Esophagus squamous epithelium (tissue), 5 donors: ENCODE measurements at regions not wholly inside any gene's neighbourhood (a gene's known extent, or its start where the extent isn't known, plus 50 kb on each side); places are given as distances from the start of the nearest gene placed in this dataset.

Experiments
- DNase-seq: peaks from one replicate; lab custom pipeline; 2025; lab: John Stamatoyannopoulos, UW
- H3K27ac ChIP-seq, 4 donors: fragments of 200-600 bp; sonication (generic); one replicate each; pipeline ENCODE4 v1.5.1; 2016 to 2019; ENCODE audit warnings: mild to moderate bottlenecking in 1 of 4
- H3K27me3 ChIP-seq, 4 donors: fragments of 200-600 bp; sonication (generic); 1 replicate in 3 of 4; 2 replicates in 1 of 4; pipeline versions ENCODE4 v1.5.1 to v1.6.0; 2017 to 2021; ENCODE audit warnings: antibody characterized with exemption in 1 of 4
- H3K36me3 ChIP-seq, 3 donors: fragments of 200-600 bp; sonication (generic); one replicate each; pipeline ENCODE4 v1.5.1; 2016 to 2019
- H3K4me1 ChIP-seq, 3 donors: fragments of 200-600 bp; sonication (generic); one replicate each; pipeline ENCODE4 v1.5.1; 2017 to 2019
- H3K4me3 ChIP-seq, 4 donors: fragments of 200-600 bp; sonication (generic); 1 replicate in 3 of 4; 2 replicates in 1 of 4; pipeline ENCODE4 v1.5.1; 2016 to 2019; ENCODE audit warnings: mild to moderate bottlenecking in 2 of 4, moderate library complexity in 1 of 4
- H3K9me3 ChIP-seq, 3 donors: fragments of 200-600 bp; sonication (generic); one replicate each; pipeline ENCODE4 v1.5.1; 2016 to 2019
- CTCF ChIP-seq, 6 experiments: fragments of 450-650 bp in 4 of 6; fragments of 200-600 bp in 2 of 6; sonication (generic) in 2 of 6; IDR thresholded peaks; one replicate each; pipeline ENCODE4 v1.5.1; 2016 to 2019; ENCODE audit warnings: antibody characterized with exemption in 6 of 6, mild to moderate bottlenecking in 4 of 6, moderate library complexity in 4 of 6
- POLR2A ChIP-seq, 4 donors: fragments of 450-650 bp; IDR thresholded peaks; one replicate each; pipeline ENCODE4 v1.6.1; 2017; ENCODE audit warnings: antibody characterized with exemption in 4 of 4, mild to moderate bottlenecking in 4 of 4, moderate library complexity in 3 of 4
- WGBS, 2 donors: methylation state at CpG; one replicate each; pipeline ENCODE4 v1.1.5; 2018; 5-methylcytosine and 5-hydroxymethylcytosine counted together
- intact Hi-C: fragments of 100-400 bp; cut with DNase I; formaldehyde crosslinking; loops from one replicate; pipeline ENCODE4 v1.15.0; 2022
- donor health status: DM: yes; HTN: yes; CAD: no.

GRCh38 chr18:29969876-29970275 is 1072.7 kb downstream of the DSC3 start:
- Histone ChIP-seq H3K4me1 (no peaks in the 10 kb centered on the region), H3K36me3 (no peaks in the 10 kb centered on the region), H3K9me3 (no peaks in the 10 kb centered on the region), H3K27me3 (no peaks in the 10 kb centered on the region), H3K4me3 (no peak overlapping the region), H3K27ac (no peak overlapping the region)
- TF ChIP-seq CTCF (IDR thresholded peaks at IDR 0.05): no peak
- no peak for TF ChIP-seq POLR2A (IDR thresholded peaks at IDR 0.05)
- intact Hi-C loops: no loop called here
- DNase-seq: no peak

- H3K27ac ChIP-seq: no peak overlapping the region
- WGBS, 2 donors: 42 to 55% methylated on average over 3 of the region's 3 CpGs
- H3K9me3 ChIP-seq: no peaks in the 10 kb centered on the region
- intact Hi-C loops: no loop called here
- no peak for DNase-seq
- no peak overlapping the region for H3K4me3 ChIP-seq
- TF ChIP-seq CTCF (IDR thresholded peaks at IDR 0.05) (no peak), POLR2A (IDR thresholded peaks at IDR 0.05) (no peak)
- H3K36me3 ChIP-seq: no peaks in the 10 kb centered on the region
- no peaks in the 10 kb centered on the region for H3K27me3 ChIP-seq
- no peaks in the 10 kb centered on the region for H3K4me1 ChIP-seq
These were observed 1080.0 kb downstream of the DSC3 start for GRCh38 chr18:29962579-29962978.

GRCh38 chr18:29960539-29960938 is 1082.0 kb downstream of the DSC3 start:
- TF ChIP-seq CTCF (IDR thresholded peaks at IDR 0.05) (no peak), POLR2A (IDR thresholded peaks at IDR 0.05) (no peak)
- no peak for DNase-seq
- Histone ChIP-seq H3K36me3 (no peaks in the 10 kb centered on the region), H3K27me3 (no peaks in the 10 kb centered on the region), H3K4me3 (no peak overlapping the region), H3K27ac (no peak overlapping the region), H3K9me3 (no peaks in the 10 kb centered on the region), H3K4me1 (no peaks in the 10 kb centered on the region)
- intact Hi-C loops: no loop called here

- Histone ChIP-seq H3K4me1 (no peaks in the 10 kb centered on the region), H3K9me3 (no peaks in the 10 kb centered on the region), H3K27me3 (no peaks in the 10 kb centered on the region), H3K36me3 (no peaks in the 10 kb centered on the region), H3K4me3 (no peak overlapping the region), H3K27ac (no peak overlapping the region)
- no peak for DNase-seq
- 45 to 65% methylated on average over 1 of the region's 1 CpG for WGBS, 2 donors
- intact Hi-C loops: no loop called here
- TF ChIP-seq POLR2A (IDR thresholded peaks at IDR 0.05) (no peak), CTCF (IDR thresholded peaks at IDR 0.05) (no peak)
These were observed 1112.3 kb downstream of the DSC3 start for GRCh38 chr18:29930231-29930630.

GRCh38 chr18:29928081-29928480 is 1114.5 kb downstream of the DSC3 start:
- intact Hi-C loops: no loop called here
- 68 to 71% methylated on average over 6 of the region's 6 CpGs for WGBS, 2 donors
- no peak for DNase-seq

More at GRCh38 chr18:29928081-29928480, 1114.5 kb downstream of the DSC3 start:
- Histone ChIP-seq H3K27ac (no peak overlapping the region), H3K4me3 (no peak overlapping the region), H3K27me3 (no peaks in the 10 kb centered on the region), H3K4me1 (no peaks in the 10 kb centered on the region), H3K9me3 (no peaks in the 10 kb centered on the region), H3K36me3 (no peaks in the 10 kb centered on the region)
- no peak for TF ChIP-seq CTCF (IDR thresholded peaks at IDR 0.05)
